Esophagus squamous epithelium (tissue), 4 donors: ENCODE measurements at regions not wholly inside any gene's neighbourhood (a gene's known extent, or its start where the extent isn't known, plus 50 kb on each side); places are given as distances from the start of the nearest gene placed in this dataset.

Experiments
- POLR2A ChIP-seq, 4 donors: fragments of 450-650 bp; IDR thresholded peaks; one replicate each; pipeline ENCODE4 v1.6.1; 2017; ENCODE audit warnings: antibody characterized with exemption in 4 of 4, mild to moderate bottlenecking in 4 of 4, moderate library complexity in 3 of 4
- TF ChIP-seq, protein P1 (sequence below), 6 experiments: fragments of 450-650 bp in 4 of 6; fragments of 200-600 bp in 2 of 6; sonication (generic) in 2 of 6; IDR thresholded peaks; one replicate each; pipeline ENCODE4 v1.5.1; 2016 to 2019; ENCODE audit warnings: antibody characterized with exemption in 6 of 6, mild to moderate bottlenecking in 4 of 6, moderate library complexity in 4 of 6

DNA sequence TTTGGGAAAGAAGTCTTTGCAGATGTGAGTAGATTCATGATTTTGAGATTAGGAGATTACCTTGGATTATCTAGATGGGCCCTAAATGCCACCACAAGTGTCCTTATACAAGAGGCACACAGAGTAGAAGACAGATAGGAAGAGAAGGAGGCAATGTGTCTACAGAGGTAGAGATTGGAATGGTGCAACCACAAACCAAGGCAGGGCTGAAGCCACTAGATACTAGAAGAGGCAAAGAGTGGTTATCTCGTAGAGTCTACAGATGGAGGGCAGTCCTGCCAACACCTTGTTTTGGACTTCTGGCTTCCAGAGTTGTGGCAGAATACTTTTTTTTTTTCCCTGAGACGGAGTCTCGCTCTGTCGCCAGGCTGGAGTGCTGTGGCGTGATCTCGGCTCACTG, 138.3 kb upstream of the AKIRIN2 start:
- TF ChIP-seq, protein P1, sequence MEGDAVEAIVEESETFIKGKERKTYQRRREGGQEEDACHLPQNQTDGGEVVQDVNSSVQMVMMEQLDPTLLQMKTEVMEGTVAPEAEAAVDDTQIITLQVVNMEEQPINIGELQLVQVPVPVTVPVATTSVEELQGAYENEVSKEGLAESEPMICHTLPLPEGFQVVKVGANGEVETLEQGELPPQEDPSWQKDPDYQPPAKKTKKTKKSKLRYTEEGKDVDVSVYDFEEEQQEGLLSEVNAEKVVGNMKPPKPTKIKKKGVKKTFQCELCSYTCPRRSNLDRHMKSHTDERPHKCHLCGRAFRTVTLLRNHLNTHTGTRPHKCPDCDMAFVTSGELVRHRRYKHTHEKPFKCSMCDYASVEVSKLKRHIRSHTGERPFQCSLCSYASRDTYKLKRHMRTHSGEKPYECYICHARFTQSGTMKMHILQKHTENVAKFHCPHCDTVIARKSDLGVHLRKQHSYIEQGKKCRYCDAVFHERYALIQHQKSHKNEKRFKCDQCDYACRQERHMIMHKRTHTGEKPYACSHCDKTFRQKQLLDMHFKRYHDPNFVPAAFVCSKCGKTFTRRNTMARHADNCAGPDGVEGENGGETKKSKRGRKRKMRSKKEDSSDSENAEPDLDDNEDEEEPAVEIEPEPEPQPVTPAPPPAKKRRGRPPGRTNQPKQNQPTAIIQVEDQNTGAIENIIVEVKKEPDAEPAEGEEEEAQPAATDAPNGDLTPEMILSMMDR (IDR thresholded peaks at IDR 0.05), result no peak
- no peak for TF ChIP-seq POLR2A (IDR thresholded peaks at IDR 0.05)
